NCI-H510A (cell line): ENCODE measurements at regions not wholly inside any gene's neighbourhood (a gene's known extent, or its start where the extent isn't known, plus 50 kb on each side); places are given as distances from the start of the nearest gene placed in this dataset.
A peak's percentile ranks its signal among the peaks of the same experiment; 100 is the strongest.

Experiments
- DNase-seq: peaks from one replicate; lab custom pipeline; 2025; lab: John Stamatoyannopoulos, UW

- DNase-seq, result no peak
Observed at GRCh38 chr2:204049635-204050034, 113.1 kb downstream of the ICOS start.

- DNase-seq, result no peak
Observed at GRCh38 chr2:204050681-204051080, 114.1 kb downstream of the ICOS start.

- no peak for DNase-seq
Observed at GRCh38 chr2:204051476-204051875, 114.9 kb downstream of the ICOS start.

GRCh38 chr2:204051984-204052556 lies 115.5 kb downstream of the ICOS start:
- no peak for DNase-seq

GRCh38 chr2:204059016-204059415 lies 122.5 kb downstream of the ICOS start:
- DNase-seq, result no peak

- no peak for DNase-seq
Observed at GRCh38 chr2:204060841-204061240, 124.3 kb downstream of the ICOS start.

GRCh38 chr2:204061241-204061640 lies 124.7 kb downstream of the ICOS start:
- DNase-seq, result no peak

- no peak for DNase-seq
Observed at GRCh38 chr2:204064119-204064518, 127.6 kb downstream of the ICOS start.

GRCh38 chr2:204065566-204065965 lies 129.0 kb downstream of the ICOS start:
- no peak for DNase-seq

- no peak for DNase-seq
Observed at GRCh38 chr2:204066051-204066450, 129.5 kb downstream of the ICOS start.

GRCh38 chr2:204069804-204070203 lies 133.2 kb downstream of the ICOS start:
- DNase-seq, result no peak

- DNase-seq, result no peak
Observed at GRCh38 chr2:204072443-204073324, 136.1 kb downstream of the ICOS start.

GRCh38 chr2:204074456-204074855 lies 137.9 kb downstream of the ICOS start:
- no peak for DNase-seq

- no peak for DNase-seq
Observed at GRCh38 chr2:204078003-204078698, 141.6 kb downstream of the ICOS start.

GRCh38 chr2:204081487-204082425 lies 145.2 kb downstream of the ICOS start:
- DNase-seq, result no peak

GRCh38 chr2:204086167-204086566 lies 149.6 kb downstream of the ICOS start:
- DNase-seq, result no peak

GRCh38 chr2:204089105-204089504 lies 152.5 kb downstream of the ICOS start:
- DNase-seq, result no peak

GRCh38 chr2:204089574-204089973 lies 153.0 kb downstream of the ICOS start:
- DNase-seq, result no peak

GRCh38 chr2:204090021-204090420 lies 153.5 kb downstream of the ICOS start:
- no peak for DNase-seq

- DNase-seq, result no peak
Observed at GRCh38 chr2:204104811-204105210, 168.2 kb downstream of the ICOS start.

GRCh38 chr2:204108330-204108751 lies 171.8 kb downstream of the ICOS start:
- DNase-seq, result peak; percentile 4

GRCh38 chr2:204108781-204109295 lies 172.3 kb downstream of the ICOS start:
- DNase-seq, result no peak
